Panc1 (cell line): ENCODE measurements at regions not wholly inside any gene's neighbourhood (a gene's known extent, or its start where the extent isn't known, plus 50 kb on each side); places are given as distances from the start of the nearest gene placed in this dataset.

Experiments used
- ATAC-seq: fragments of 200-7000 bp; cut with Tn5 transposase; 2 replicates; pipeline ENCODE4 v1.9.1; 2020; ENCODE audit warnings: mild to moderate bottlenecking, moderate library complexity
- BruUV-seq: library from RNA; stranded (reverse); fragments of 400-500 nt; replicated peaks from 2 replicates; lab custom pipeline; 2021; lab: Mats Ljungman, UMichigan
- CTCF ChIA-PET: fragments of 300-600 bp; sonication (Branson Sonifier 250); formaldehyde crosslinking; loops from one replicate; lab custom pipeline; 2022; ENCODE audit warnings: antibody characterized with exemption; lab: Charles Lee
- POLR2A ChIA-PET: fragments of 300-600 bp; sonication (Branson Sonifier 250); formaldehyde crosslinking; loops from one replicate; lab custom pipeline; 2022; ENCODE audit warnings: antibody characterized with exemption; lab: Charles Lee
- DNase-seq: peaks from one replicate; pipeline ENCODE4 v3.0.0-alpha.2; 2010; ENCODE audit warnings: low read depth, low spot score
- H3K27ac ChIP-seq: 2 replicates; pipeline ENCODE4 v1.5.1; 2011; ENCODE audit warnings: mild to moderate bottlenecking, low read length, inconsistent platforms
- H3K27me3 ChIP-seq: fragments of 200-500 bp; sonication (Bioruptor generic); 2 replicates; pipeline ENCODE4 v1.6.0; 2014; ENCODE audit warnings: low read length, inconsistent platforms; ENCODE audit not compliant: control insufficient read depth, insufficient read depth
- H3K36me3 ChIP-seq: fragments of 200-500 bp; sonication (Bioruptor generic); 2 replicates; pipeline ENCODE4 v1.5.1; 2014; ENCODE audit warnings: inconsistent platforms, mild to moderate bottlenecking, low read length, moderate library complexity; ENCODE audit not compliant: control insufficient read depth, insufficient read depth
- H3K4me1 ChIP-seq: 2 replicates; pipeline ENCODE4 v1.5.1; 2011; ENCODE audit warnings: inconsistent platforms, mild to moderate bottlenecking, low read length, moderate library complexity; ENCODE audit not compliant: control insufficient read depth, insufficient read depth
- H3K4me3 ChIP-seq, 2 experiments: 2 replicates each; pipeline ENCODE4 v1.5.1; 2011 to 2012; ENCODE audit warnings: low read depth in 2 of 2, low read length in 2 of 2, mild to moderate bottlenecking in 2 of 2, inconsistent platforms in 1 of 2, moderate library complexity in 1 of 2
- H3K9me3 ChIP-seq: fragments of 200-500 bp; sonication (Bioruptor generic); 2 replicates; pipeline ENCODE4 v1.5.1; 2014; ENCODE audit warnings: low read depth, mild to moderate bottlenecking, inconsistent platforms, low read length, moderate library complexity; ENCODE audit not compliant: control insufficient read depth, insufficient read depth
- CTCF ChIP-seq: fragments of 450-650 bp; IDR thresholded peaks from 2 replicates; pipeline ENCODE4 v1.5.1; 2017; ENCODE audit warnings: mild to moderate bottlenecking
- POLR2AphosphoS5 ChIP-seq: IDR thresholded peaks from 2 replicates; pipeline ENCODE4 v1.6.1; 2012; ENCODE audit warnings: mild to moderate bottlenecking, low read depth, low read length, moderate library complexity
- REST ChIP-seq, 2 experiments: IDR thresholded peaks; 2 replicates each; pipeline ENCODE4 v1.6.1; 2011 to 2012; ENCODE audit warnings: low read depth in 2 of 2, control low read depth in 1 of 2, low read length in 1 of 2, mild to moderate bottlenecking in 1 of 2, moderate library complexity in 1 of 2; ENCODE audit not compliant: insufficient read depth in 1 of 2
- SIN3A ChIP-seq: IDR thresholded peaks from 2 replicates; pipeline ENCODE4 v1.6.1; 2012; ENCODE audit warnings: low read depth, mild to moderate bottlenecking, low read length, moderate library complexity, borderline replicate concordance; ENCODE audit not compliant: insufficient read depth
- TCF7L2 ChIP-seq: IDR thresholded peaks from 2 replicates; pipeline ENCODE4 v1.6.1; 2011; ENCODE audit warnings: mild to moderate bottlenecking, low read depth, low read length, inconsistent platforms
- in situ Hi-C: cut with HindIII; loops from 2 replicates; pipeline ENCODE4 v1.10.0; 2016; ENCODE audit warnings: low sequenced_read_pairs, low pct_unique_long_range_greater_than_20kb
- intact Hi-C: fragments of 100-400 bp; cut with micrococcal nuclease; formaldehyde crosslinking; loops from one replicate; pipeline ENCODE4 v1.10.0; 2022; ENCODE audit not compliant: unreplicated experiment

- no peaks in the 10 kb centered on the region for H3K27me3 ChIP-seq
- TF ChIP-seq TCF7L2 (no peak), CTCF (no peak), POLR2AphosphoS5 (no peak), SIN3A (no peak), REST (IDR thresholded peaks at IDR 0.05; ENCODE audit: insufficient read depth in 1 of 2, low read depth in 2 of 2, low read length in 1 of 2) (no peak)
- H3K4me3 ChIP-seq, result no peak overlapping the region
- intact Hi-C loops (no loop called here), in situ Hi-C loops (no loop called here)
- no peak overlapping the region for H3K27ac ChIP-seq
- DNase-seq (no peak), ATAC-seq (no peak)
- H3K9me3 ChIP-seq, result no peaks in the 10 kb centered on the region
- BruUV-seq, result no TSS peak
- POLR2A ChIA-PET, result no interaction called here
- no peaks in the 10 kb centered on the region for H3K4me1 ChIP-seq
- CTCF ChIA-PET, result no interaction called here
- no peaks in the 10 kb centered on the region for H3K36me3 ChIP-seq
These were observed 332.2 kb upstream of the RSPO3 start for GRCh38 chr6:126786262-126786661.

GRCh38 chr6:126787635-126788034, 330.8 kb upstream of the RSPO3 start:
- TF ChIP-seq SIN3A, result no peak
- TF ChIP-seq POLR2AphosphoS5, result no peak
- no peak for TF ChIP-seq CTCF
- no peak for TF ChIP-seq TCF7L2
- no peak for TF ChIP-seq REST (IDR thresholded peaks at IDR 0.05; ENCODE audit: insufficient read depth in 1 of 2, low read depth in 2 of 2, low read length in 1 of 2)
- Histone ChIP-seq H3K27me3 (no peaks in the 10 kb centered on the region), H3K9me3 (no peaks in the 10 kb centered on the region), H3K36me3 (no peaks in the 10 kb centered on the region), H3K4me3 (no peak overlapping the region), H3K4me1 (no peaks in the 10 kb centered on the region), H3K27ac (no peak overlapping the region)
- in situ Hi-C loops, result no loop called here
- no TSS peak for BruUV-seq
- no peak for DNase-seq
- ChIA-PET CTCF (no interaction called here), POLR2A (no interaction called here)
- intact Hi-C loops, result no loop called here
- ATAC-seq, result no peak
